ENCODE measurements at regions not wholly inside any gene's neighbourhood (a gene's known extent, or its start where the extent isn't known, plus 50 kb on each side); places are given as distances from the start of the nearest gene placed in this dataset.
"Not testable (repeated sequence)": the region's sequence is repeated elsewhere in the genome, so short reads cannot be mapped to it uniquely, and the experiment has no call there.

- no peak for DNase-seq
Observed at GRCh38 chr4:60812811-60813210, 387.3 kb upstream of the ADGRL3 start.

GRCh38 chr4:60814549-60814948 is 385.6 kb upstream of the ADGRL3 start:
- no peak for DNase-seq

- DNase-seq: no peak
Observed at GRCh38 chr4:60817609-60818008, 382.5 kb upstream of the ADGRL3 start.

- DNase-seq: no peak
Observed at GRCh38 chr4:60822986-60823385, 377.1 kb upstream of the ADGRL3 start.

GRCh38 chr4:60840020-60840419 is 360.1 kb upstream of the ADGRL3 start:
- no peak for DNase-seq

GRCh38 chr4:60846678-60847077 is 353.4 kb upstream of the ADGRL3 start:
- no peak for DNase-seq

- no peak for DNase-seq
Observed at GRCh38 chr4:60847614-60848013, 352.5 kb upstream of the ADGRL3 start.

GRCh38 chr4:60857130-60857753 is 342.9 kb upstream of the ADGRL3 start:
- no peak for DNase-seq

GRCh38 chr4:60863442-60863841 is 336.7 kb upstream of the ADGRL3 start:
- DNase-seq: no peak

- no peak for DNase-seq
Observed at GRCh38 chr4:60865273-60865672, 334.9 kb upstream of the ADGRL3 start.

GRCh38 chr4:60868232-60868960 is 331.7 kb upstream of the ADGRL3 start:
- no peak for DNase-seq

GRCh38 chr4:60879135-60879701 is 320.9 kb upstream of the ADGRL3 start:
- no peak for DNase-seq

- no peak for DNase-seq
Observed at GRCh38 chr4:60884587-60884986, 315.5 kb upstream of the ADGRL3 start.

- no peak for DNase-seq
Observed at GRCh38 chr4:60885011-60885410, 315.1 kb upstream of the ADGRL3 start.

- no peak for DNase-seq
Observed at GRCh38 chr4:60890743-60891142, 309.4 kb upstream of the ADGRL3 start.

GRCh38 chr4:60891947-60892346 is 308.2 kb upstream of the ADGRL3 start:
- DNase-seq: no peak

GRCh38 chr4:60897415-60897814 is 302.7 kb upstream of the ADGRL3 start:
- DNase-seq: no peak

GRCh38 chr4:60905162-60905561 is 295.0 kb upstream of the ADGRL3 start:
- no peak for DNase-seq

- no peak for DNase-seq
Observed at GRCh38 chr4:60911127-60911526, 289.0 kb upstream of the ADGRL3 start.

GRCh38 chr4:60913002-60913401 is 287.1 kb upstream of the ADGRL3 start:
- no peak for DNase-seq

GRCh38 chr4:60913671-60914070 is 286.5 kb upstream of the ADGRL3 start:
- no peak for DNase-seq

- DNase-seq: not testable (repeated sequence)
Observed at GRCh38 chr4:60921735-60922134, 278.4 kb upstream of the ADGRL3 start.

- DNase-seq: no peak
Observed at GRCh38 chr4:60923075-60923474, 277.1 kb upstream of the ADGRL3 start.

- no peak for DNase-seq
Observed at GRCh38 chr4:60926624-60927023, 273.5 kb upstream of the ADGRL3 start.
